Activated CD8-positive, alpha-beta memory T cell treated with anti-CD3 and anti-CD28 coated beads for 1 hour (primary cell): ENCODE measurements at regions not wholly inside any gene's neighbourhood (a gene's known extent, or its start where the extent isn't known, plus 50 kb on each side); places are given as distances from the start of the nearest gene placed in this dataset.
"Not testable (repeated sequence)": the region's sequence is repeated elsewhere in the genome, so short reads cannot be mapped to it uniquely, and the experiment has no call there.

Source experiments
- DNase-seq, 2 donors: peaks; one replicate each; pipeline ENCODE4 v3.0.0-alpha.2; 2020; ENCODE audit warnings: low read depth in 1 of 2; ENCODE audit errors: extremely low read depth in 1 of 2

GRCh38 chr12:47491516-47492305 lies 214.1 kb downstream of the RPAP3 start:
- DNase-seq, result no peak

GRCh38 chr12:47488888-47489287 lies 216.9 kb downstream of the RPAP3 start:
- DNase-seq, result no peak

DNA sequence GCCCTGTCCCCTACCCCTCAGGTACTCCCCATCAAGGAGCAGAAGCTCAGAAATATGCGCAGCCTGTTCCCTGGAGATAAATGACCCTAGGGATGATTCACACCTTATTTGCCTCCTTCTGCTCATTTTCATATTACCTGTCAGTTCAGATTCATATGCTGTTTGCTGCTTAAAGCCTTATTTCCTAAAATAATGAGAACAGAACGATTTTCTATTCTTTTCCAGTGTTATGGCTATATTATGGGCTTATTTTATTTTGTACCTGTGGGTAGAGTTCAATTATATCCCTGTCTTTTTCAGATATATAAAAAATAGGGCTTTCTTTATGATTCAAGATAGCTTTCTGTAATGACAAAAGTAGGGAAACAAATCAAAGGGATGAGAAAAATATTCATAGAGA lies 224.8 kb downstream of the RPAP3 start:
- no peak for DNase-seq

DNA sequence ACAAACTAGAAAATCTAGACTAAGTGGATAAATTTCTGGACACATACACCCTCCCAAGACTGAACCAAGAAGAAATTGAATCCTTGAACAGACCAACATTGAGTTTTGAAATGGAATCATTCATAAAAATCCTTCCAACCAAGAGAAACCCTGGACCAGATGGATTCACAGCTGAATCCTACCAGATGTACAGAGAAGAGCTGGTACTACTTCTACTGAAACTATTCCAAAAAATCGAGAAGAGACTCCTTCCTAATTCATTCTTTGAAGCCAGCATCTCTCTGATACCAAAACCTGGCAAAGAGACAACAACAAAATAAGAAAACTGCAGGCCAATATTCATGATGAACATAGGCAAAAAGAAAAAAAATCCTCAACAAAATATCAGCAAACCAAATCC lies 227.4 kb downstream of the RPAP3 start:
- DNase-seq, result no peak

GRCh38 chr12:47473091-47473490 lies 232.7 kb downstream of the RPAP3 start:
- no peak for DNase-seq

DNA sequence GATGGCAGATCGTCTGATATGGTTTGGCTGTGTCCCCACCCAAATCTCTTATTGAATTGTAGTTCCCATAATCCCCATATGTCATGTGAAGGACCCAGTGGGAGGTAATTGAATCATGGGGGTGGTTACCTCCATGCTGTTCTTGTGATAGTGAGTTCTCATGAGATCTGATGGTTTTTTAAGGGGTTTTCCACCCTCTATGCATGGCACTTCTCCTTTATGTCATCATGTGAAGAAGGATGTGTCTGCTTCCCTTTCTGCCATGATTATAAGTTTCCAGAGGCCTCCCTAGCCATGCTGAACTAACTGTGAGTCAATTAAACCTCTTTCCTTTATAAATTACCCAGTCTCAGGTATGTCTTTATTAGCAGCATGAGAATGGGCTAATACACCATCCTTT lies 235.5 kb downstream of the RPAP3 start:
- not testable (repeated sequence) for DNase-seq

GRCh38 chr12:47463918-47464317 lies 241.9 kb downstream of the RPAP3 start:
- not testable (repeated sequence) for DNase-seq

- DNase-seq, result no peak
Measured at GRCh38 chr12:47458279-47458678, 247.6 kb downstream of the RPAP3 start.

- DNase-seq, result no peak
Measured at GRCh38 chr12:47449797-47450196, 256.0 kb downstream of the RPAP3 start.

DNA sequence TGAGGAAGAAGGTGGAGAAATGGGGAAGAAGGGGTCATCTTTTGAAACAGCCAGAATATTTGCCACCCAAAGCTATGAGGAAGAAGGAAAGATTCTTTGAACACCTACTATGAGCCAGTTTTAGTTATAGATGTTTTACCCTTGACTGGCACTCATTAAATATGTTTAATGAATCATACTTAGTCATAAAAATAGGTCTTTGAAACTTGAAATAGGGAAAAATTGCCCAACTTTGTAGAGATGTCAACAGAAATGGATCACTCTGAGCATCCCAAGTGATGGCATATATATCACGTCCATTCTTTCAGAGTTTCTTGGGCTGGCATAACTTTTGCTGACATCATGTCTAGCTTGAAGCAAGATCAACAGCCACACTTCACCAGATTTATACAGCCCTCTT lies 263.5 kb downstream of the RPAP3 start:
- no peak for DNase-seq

GRCh38 chr12:47441490-47441889 lies 264.3 kb downstream of the RPAP3 start:
- no peak for DNase-seq

DNA sequence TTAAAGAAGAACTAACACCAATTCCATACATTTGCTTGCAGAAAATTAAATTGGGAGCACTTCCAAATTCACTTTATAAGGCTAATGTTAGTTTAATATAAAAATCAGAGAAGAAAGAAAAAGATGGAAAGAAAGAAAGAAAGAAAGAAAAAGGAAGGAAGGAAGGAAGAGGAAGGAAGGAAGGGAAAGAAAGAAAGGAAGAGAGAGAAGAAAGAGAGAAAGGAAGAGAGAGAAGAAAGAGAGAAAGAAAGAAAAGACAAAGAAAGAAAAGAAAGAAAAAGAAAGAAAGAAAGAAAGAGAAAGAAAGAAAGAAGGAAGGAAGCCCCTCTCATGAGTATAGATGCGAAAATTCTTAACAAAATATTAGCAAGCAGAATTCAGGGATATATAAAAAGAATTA lies 267.7 kb downstream of the RPAP3 start:
- no peak for DNase-seq

DNA sequence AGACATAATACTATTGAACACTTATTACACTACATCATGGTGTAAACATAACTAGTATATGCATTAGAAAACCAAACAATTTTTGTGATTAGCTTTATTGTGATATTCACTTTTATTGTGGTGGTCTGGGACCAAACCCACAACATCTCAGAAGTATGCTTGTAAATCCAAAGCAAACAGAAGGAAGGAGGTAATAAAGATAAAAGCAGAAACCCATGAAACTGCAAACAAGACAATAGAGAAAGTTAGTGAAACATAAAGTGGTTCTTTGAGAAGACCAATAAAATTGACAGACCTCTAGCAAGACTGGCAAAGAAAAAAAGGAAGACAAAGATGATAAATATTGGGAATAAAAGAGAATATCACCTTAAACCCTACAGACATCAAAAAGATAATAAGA lies 268.3 kb downstream of the RPAP3 start:
- no peak for DNase-seq

DNA sequence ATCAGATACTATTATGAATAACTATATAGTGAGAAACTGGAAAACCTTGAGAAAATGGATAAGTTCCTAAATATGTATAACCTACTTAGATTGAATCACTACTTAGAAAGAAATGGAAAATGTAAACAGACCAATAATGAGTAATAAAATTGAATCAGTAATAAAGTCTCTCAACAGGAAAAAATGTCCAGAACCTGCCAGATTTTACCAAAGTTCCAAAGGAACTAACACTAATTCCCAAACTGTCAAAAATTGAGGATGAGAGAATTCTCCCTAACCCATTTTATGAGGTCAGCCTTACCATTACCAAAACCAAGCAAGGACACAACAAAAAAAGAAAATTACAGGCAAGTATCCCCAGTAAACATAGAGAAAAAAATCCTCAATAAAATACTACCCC lies 272.0 kb downstream of the RPAP3 start:
- DNase-seq, result no peak

DNA sequence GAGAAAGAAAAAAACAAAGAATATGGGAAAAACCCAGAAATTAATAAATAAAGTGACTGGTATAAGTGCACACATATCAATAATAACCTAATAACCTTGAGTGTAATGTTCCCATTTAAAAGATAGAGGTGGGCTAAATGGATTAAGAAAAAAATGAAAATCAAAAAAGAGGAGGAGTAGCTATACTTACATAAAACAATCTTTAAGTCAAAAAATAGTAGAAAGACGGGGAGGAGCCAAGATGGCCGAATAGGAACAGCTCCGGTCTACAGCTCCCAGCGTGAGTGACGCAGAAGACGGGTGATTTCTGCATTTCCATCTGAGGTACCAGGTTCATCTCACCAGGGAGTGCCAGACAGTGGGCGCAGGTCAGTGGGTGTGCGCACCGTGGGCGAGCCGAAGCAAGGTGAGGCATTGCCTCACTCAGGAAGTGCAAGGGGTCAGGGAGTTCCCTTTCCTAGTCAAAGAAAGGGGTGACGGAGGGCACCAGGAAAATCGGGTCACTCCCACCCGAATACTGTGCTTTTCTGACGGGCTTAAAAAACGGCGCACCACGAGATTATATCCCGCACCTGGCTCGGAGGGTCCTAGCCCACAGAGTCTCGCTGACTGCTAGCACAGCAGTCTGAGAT lies 279.0 kb downstream of the RPAP3 start:
- DNase-seq, result not testable (repeated sequence)

GRCh38 chr12:47422611-47423010 lies 283.2 kb downstream of the RPAP3 start:
- no peak for DNase-seq

GRCh38 chr12:47419497-47419896 lies 286.3 kb downstream of the RPAP3 start:
- no peak for DNase-seq

DNA sequence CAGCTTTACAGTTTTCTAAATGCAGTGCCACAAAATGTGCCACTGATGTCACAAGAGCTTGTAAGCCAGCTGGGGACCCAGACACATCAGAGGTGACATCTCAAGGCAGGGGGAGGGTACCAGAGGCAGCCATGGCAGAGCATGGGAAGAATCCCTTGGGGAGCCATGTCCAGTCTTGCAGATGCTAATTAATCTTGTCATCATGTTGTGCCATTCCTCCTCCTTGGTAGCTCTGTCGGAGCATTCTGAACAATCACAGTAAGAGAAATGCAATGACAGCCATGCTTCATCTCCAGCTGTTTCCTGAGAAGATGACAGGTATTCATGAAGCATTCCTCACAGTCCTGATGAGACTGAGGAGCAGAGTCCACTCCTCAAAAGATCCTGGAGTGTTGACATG lies 287.9 kb downstream of the RPAP3 start:
- DNase-seq, result no peak

DNA sequence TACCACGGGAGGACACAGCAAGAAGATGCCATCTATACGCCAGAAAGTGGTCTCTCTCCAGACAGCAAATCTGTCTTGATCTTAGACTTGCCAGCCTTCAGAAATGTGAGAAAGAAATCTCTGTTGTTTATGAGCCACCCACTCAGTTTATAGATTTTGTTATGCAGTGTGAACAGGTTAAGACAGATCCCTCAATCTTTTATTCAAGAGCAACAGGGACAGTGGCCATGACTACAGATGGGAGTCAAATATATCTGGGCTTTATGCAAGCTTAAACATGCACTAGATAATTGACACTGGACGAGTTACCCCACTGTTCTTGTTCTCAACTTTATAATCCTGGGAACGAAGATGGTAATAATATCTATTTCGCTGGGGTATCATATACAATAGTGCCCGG lies 288.7 kb downstream of the RPAP3 start:
- no peak for DNase-seq

- no peak for DNase-seq
Measured at GRCh38 chr12:47415054-47415453, 290.8 kb downstream of the RPAP3 start.

- DNase-seq, result no peak
Measured at GRCh38 chr12:47414511-47414910, 291.3 kb downstream of the RPAP3 start.

- no peak for DNase-seq
Measured at GRCh38 chr12:47413806-47414205, 292.0 kb downstream of the RPAP3 start.
